ENCODE measurements at regions not wholly inside any gene's neighbourhood (a gene's known extent, or its start where the extent isn't known, plus 50 kb on each side); places are given as distances from the start of the nearest gene placed in this dataset.

DNA sequence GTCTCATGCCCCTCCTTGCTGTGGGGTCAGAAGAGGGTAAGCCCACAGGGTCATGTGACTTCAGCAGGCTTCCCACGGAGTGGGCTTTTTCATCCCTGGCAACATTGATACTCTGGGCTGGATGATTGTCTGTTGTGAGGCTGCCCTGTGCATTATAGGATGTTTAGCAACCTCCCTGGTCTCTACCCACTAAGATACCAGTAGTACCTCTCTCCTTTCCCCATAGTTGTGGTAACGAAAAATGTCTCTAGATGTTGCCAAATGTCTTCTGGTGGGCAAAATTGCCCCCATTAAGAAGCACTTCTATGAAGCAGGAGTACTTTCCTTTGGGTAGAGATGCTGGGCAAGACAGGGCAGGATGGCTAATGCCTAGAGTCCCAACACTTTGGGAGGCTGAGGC is 232.5 kb upstream of the ZNF217 start:
- DNase-seq, result no peak
- Histone ChIP-seq H3K27me3 (no peaks in the 10 kb centered on the region), H3K4me1 (peaks cover 17% of the 10 kb centered on the region; the same call in 1 of the 2 replicates), H3K9me3 (no peaks in the 10 kb centered on the region), H3K4me3 (ENCODE audit: low read depth, low read length) (no peak overlapping the region), H3K36me3 (no peaks in the 10 kb centered on the region)
- TF ChIP-seq, protein P1, sequence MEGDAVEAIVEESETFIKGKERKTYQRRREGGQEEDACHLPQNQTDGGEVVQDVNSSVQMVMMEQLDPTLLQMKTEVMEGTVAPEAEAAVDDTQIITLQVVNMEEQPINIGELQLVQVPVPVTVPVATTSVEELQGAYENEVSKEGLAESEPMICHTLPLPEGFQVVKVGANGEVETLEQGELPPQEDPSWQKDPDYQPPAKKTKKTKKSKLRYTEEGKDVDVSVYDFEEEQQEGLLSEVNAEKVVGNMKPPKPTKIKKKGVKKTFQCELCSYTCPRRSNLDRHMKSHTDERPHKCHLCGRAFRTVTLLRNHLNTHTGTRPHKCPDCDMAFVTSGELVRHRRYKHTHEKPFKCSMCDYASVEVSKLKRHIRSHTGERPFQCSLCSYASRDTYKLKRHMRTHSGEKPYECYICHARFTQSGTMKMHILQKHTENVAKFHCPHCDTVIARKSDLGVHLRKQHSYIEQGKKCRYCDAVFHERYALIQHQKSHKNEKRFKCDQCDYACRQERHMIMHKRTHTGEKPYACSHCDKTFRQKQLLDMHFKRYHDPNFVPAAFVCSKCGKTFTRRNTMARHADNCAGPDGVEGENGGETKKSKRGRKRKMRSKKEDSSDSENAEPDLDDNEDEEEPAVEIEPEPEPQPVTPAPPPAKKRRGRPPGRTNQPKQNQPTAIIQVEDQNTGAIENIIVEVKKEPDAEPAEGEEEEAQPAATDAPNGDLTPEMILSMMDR (IDR thresholded peaks at IDR 0.05; ENCODE audit: low read depth, low read length), result no peak

DNA sequence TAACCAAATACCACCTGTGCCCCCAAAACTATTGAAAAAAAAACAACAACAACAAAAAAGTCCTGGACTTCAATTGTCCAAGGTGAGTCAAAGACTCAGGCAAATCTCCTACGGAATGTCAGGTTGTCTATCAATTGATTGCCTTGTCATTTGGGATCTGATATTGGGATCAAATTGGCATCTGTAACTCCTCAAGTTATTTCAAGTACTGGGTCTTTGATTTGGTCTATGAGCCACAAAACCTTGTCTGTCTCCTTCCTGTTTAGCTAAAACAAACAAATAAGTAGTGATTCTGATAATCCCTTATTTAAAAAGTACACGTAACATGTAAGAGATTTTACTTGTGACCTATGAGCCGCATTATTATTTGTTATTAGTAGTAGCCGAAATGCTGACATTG is 231.6 kb upstream of the ZNF217 start:
- Histone ChIP-seq H3K27me3 (no peaks in the 10 kb centered on the region), H3K9me3 (no peaks in the 10 kb centered on the region), H3K36me3 (no peaks in the 10 kb centered on the region), H3K4me3 (ENCODE audit: low read depth, low read length) (no peak overlapping the region), H3K4me1 (peaks cover 17% of the 10 kb centered on the region; the same call in 1 of the 2 replicates)
- TF ChIP-seq, protein P1 (IDR thresholded peaks at IDR 0.05; ENCODE audit: low read depth, low read length), result no peak
- no peak for DNase-seq

DNA sequence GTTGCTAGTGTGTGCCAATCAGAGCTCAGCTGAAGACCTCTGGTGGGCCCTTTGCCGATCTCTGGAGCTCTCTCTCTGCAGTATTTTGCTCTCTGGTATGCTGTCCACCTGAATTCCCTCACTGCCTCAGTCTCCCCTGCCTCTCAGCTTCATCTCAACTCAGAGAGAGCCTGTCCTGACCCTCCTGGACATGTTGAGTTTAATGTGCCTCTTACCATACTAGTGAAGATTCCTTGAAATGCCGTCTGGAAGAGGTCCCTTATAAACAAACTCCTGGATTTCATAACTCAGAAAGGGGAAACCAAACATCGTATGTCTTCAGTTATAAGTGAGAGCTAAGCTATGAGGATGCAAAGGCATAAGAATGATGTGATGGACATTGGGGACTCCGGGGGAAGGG is 231.1 kb upstream of the ZNF217 start:
- Histone ChIP-seq H3K4me3 (ENCODE audit: low read depth, low read length) (no peak overlapping the region), H3K36me3 (no peaks in the 10 kb centered on the region), H3K4me1 (peaks cover 14% of the 10 kb centered on the region; the same call in 1 of the 2 replicates), H3K9me3 (no peaks in the 10 kb centered on the region), H3K27me3 (no peaks in the 10 kb centered on the region)
- DNase-seq, result no peak
- TF ChIP-seq, protein P1 (IDR thresholded peaks at IDR 0.05; ENCODE audit: low read depth, low read length), result no peak

DNA sequence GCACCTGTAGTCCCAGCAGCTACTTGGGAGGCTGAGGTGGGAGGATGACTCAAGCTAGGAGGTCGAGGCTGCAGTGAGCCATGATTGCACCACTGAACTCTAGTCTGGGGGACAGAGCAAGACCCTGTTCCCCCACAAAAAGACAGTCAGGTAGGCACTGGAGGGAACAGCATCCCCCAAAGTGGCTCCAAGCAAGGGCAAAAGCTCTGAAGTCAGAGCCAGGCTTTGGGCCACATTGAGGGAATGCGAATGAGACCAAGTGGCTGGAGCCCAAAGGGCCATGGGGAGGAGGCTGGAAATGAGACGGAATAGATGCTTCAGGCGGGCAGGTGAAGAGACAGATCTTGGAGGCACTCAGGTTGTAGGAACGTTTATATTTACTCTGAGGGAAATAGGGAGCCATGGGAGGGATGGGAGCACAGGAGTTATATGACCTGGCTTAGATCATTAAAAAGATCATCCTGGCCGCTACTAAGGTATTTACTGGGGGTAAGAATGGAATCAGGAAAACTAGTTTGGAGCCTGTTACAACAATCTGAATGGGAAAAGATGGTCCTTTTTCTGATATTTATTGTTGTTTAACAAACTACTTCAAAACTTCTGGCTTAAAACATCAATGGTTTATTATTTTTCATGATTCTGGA is 229.6 kb upstream of the ZNF217 start:
- no peaks in the 10 kb centered on the region for H3K36me3 ChIP-seq

DNA sequence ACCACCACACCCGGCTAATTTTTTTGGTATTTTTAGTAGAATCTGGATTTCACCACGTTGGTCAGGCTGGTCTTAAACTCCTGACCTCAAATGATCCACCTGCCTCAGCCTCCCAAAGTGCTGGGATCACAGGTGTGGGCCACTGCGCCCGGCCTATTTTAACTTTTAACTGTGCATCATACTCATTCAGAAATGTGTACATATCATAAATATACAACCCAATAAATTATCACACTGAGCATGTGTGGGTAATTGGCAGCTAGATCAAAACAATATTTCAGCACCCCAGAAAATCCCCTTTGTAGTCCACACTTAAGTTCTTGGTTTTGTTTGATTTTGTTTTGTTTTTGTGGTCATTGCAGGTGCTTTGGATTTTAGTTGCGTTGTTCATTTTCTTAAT is 228.9 kb upstream of the ZNF217 start:
- DNase-seq, result no peak
- Histone ChIP-seq H3K4me1 (no peaks in the 10 kb centered on the region), H3K4me3 (ENCODE audit: low read depth, low read length) (no peak overlapping the region), H3K27me3 (no peaks in the 10 kb centered on the region), H3K36me3 (no peaks in the 10 kb centered on the region), H3K9me3 (no peaks in the 10 kb centered on the region)
- TF ChIP-seq, protein P1 (IDR thresholded peaks at IDR 0.05; ENCODE audit: low read depth, low read length), result no peak

More for the DNA sequence above, 229.6 kb upstream of the ZNF217 start:
- Histone ChIP-seq H3K9me3 (no peaks in the 10 kb centered on the region), H3K4me3 (ENCODE audit: low read depth, low read length) (no peak overlapping the region), H3K27me3 (no peaks in the 10 kb centered on the region), H3K4me1 (peaks cover under 1% of the 10 kb centered on the region; the same call in 1 of the 2 replicates)
- DNase-seq, result no peak
- TF ChIP-seq, protein P1 (IDR thresholded peaks at IDR 0.05; ENCODE audit: low read depth, low read length), result no peak

DNA sequence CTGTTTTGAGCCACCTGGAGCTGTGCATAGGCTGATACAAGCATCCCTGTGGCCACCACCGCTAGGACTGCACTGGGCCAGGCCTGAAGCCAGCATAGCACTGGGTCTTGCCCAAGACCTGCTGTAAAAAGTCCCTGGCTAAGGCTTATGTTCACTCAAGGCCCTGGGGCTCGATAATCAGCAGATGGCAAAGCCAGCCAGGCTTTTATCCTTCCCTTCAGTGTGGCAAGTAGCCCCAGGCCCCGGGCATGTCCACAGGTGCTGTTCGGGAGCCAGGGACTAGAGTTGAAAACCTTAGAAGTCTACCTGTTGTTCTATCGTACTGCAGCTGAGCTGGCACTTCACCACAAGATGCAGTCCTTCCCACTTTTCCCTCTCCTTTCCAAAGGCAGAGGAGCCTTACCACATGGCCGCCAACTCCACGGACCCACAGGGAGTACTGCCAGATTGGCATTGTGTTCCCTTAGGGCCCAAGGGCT is 226.4 kb upstream of the ZNF217 start:
- Histone ChIP-seq H3K4me1 (no peaks in the 10 kb centered on the region), H3K27me3 (no peaks in the 10 kb centered on the region), H3K9me3 (no peaks in the 10 kb centered on the region), H3K36me3 (no peaks in the 10 kb centered on the region), H3K4me3 (ENCODE audit: low read depth, low read length) (no peak overlapping the region)
- DNase-seq, result no peak
- TF ChIP-seq, protein P1 (IDR thresholded peaks at IDR 0.05; ENCODE audit: low read depth, low read length), result no peak

All from BE2C (cell line).